ENCODE measurements at regions not wholly inside any gene's neighbourhood (a gene's known extent, or its start where the extent isn't known, plus 50 kb on each side); places are given as distances from the start of the nearest gene placed in this dataset.

DNA sequence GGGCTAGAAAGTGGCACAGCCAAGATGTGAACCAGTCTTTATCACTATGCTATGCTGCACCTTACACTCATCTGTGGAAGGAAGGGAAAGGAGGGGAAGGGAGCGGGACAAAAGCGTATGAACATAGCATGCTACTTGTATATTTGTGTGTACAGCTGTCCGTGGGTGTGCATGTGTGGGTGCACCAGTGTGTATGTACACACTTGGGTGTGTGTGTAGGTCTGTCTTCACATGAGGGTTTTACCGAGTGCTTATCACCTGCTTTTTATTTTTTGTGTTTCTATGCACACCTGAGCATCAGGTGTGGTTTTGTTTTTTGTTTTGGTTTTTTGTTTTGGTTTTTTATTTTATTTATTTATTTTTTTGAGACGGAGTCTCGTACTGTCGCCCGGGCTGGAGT lies 255.7 kb downstream of the RRAGC start:
- TF ChIP-seq POLR2A (IDR thresholded peaks at IDR 0.05) (no peak), EP300 (IDR thresholded peaks at IDR 0.05) (no peak)
- TF ChIP-seq, protein P1, sequence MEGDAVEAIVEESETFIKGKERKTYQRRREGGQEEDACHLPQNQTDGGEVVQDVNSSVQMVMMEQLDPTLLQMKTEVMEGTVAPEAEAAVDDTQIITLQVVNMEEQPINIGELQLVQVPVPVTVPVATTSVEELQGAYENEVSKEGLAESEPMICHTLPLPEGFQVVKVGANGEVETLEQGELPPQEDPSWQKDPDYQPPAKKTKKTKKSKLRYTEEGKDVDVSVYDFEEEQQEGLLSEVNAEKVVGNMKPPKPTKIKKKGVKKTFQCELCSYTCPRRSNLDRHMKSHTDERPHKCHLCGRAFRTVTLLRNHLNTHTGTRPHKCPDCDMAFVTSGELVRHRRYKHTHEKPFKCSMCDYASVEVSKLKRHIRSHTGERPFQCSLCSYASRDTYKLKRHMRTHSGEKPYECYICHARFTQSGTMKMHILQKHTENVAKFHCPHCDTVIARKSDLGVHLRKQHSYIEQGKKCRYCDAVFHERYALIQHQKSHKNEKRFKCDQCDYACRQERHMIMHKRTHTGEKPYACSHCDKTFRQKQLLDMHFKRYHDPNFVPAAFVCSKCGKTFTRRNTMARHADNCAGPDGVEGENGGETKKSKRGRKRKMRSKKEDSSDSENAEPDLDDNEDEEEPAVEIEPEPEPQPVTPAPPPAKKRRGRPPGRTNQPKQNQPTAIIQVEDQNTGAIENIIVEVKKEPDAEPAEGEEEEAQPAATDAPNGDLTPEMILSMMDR (IDR thresholded peaks at IDR 0.05), result no peak
